NCI-H2081 (cell line): ENCODE measurements at regions not wholly inside any gene's neighbourhood (a gene's known extent, or its start where the extent isn't known, plus 50 kb on each side); places are given as distances from the start of the nearest gene placed in this dataset.
"Not testable (repeated sequence)": the region's sequence is repeated elsewhere in the genome, so short reads cannot be mapped to it uniquely, and the experiment has no call there.

Source experiments
- DNase-seq, 2 experiments: peaks; one replicate each; lab custom pipeline; 2025; lab: John Stamatoyannopoulos, UW

GRCh38 chr5:1667648-1668140 lies 131.9 kb downstream of the MRPL36 start:
- DNase-seq: no peak

GRCh38 chr5:1666812-1667588 lies 132.6 kb downstream of the MRPL36 start:
- DNase-seq: peak; percentile 28 to 35

- no peak for DNase-seq
These were observed 133.4 kb downstream of the MRPL36 start for GRCh38 chr5:1666221-1666620.

- no peak for DNase-seq
These were observed 133.8 kb downstream of the MRPL36 start for GRCh38 chr5:1665803-1666202.

- DNase-seq: no peak
These were observed 134.4 kb downstream of the MRPL36 start for GRCh38 chr5:1665231-1665630.

GRCh38 chr5:1663186-1663585 lies 136.5 kb downstream of the MRPL36 start:
- no peak for DNase-seq

- DNase-seq: no peak
These were observed 137.0 kb downstream of the MRPL36 start for GRCh38 chr5:1662559-1663085.

GRCh38 chr5:1661831-1662558 lies 137.6 kb downstream of the MRPL36 start:
- DNase-seq: no peak

GRCh38 chr5:1661311-1661710 lies 137.6 kb upstream of the LPCAT1 start:
- DNase-seq: no peak

GRCh38 chr5:1660511-1660910 lies 136.8 kb upstream of the LPCAT1 start:
- no peak for DNase-seq

- no peak for DNase-seq
These were observed 136.2 kb upstream of the LPCAT1 start for GRCh38 chr5:1660001-1660400.

- DNase-seq: no peak
These were observed 135.6 kb upstream of the LPCAT1 start for GRCh38 chr5:1659100-1659981.

GRCh38 chr5:1658665-1659064 lies 134.9 kb upstream of the LPCAT1 start:
- peak; percentile 28 to 50 for DNase-seq

GRCh38 chr5:1657161-1657741 lies 133.5 kb upstream of the LPCAT1 start:
- DNase-seq: no peak

- DNase-seq: no peak
These were observed 132.7 kb upstream of the LPCAT1 start for GRCh38 chr5:1656271-1656975.

GRCh38 chr5:1655496-1656270 lies 131.9 kb upstream of the LPCAT1 start:
- DNase-seq: no peak

- no peak for DNase-seq
These were observed 131.2 kb upstream of the LPCAT1 start for GRCh38 chr5:1654786-1655495.

GRCh38 chr5:1653698-1654651 lies 130.2 kb upstream of the LPCAT1 start:
- not testable (repeated sequence) for DNase-seq
